H1 (cell line): ENCODE measurements at regions not wholly inside any gene's neighbourhood (a gene's known extent, or its start where the extent isn't known, plus 50 kb on each side); places are given as distances from the start of the nearest gene placed in this dataset.

Experiments used
- CTCF ChIA-PET: fragments of 300-600 bp; sonication (Branson Sonifier 250); formaldehyde crosslinking; loops from one replicate; lab custom pipeline; 2021; ENCODE audit not compliant: partially characterized antibody; lab: Charles Lee
- POLR2A ChIA-PET: fragments of 300-600 bp; sonication (Branson Sonifier 250); formaldehyde crosslinking; loops from one replicate; lab custom pipeline; 2021; ENCODE audit warnings: inconsistent platforms; ENCODE audit not compliant: partially characterized antibody; lab: Charles Lee
- DNase-seq, 2 experiments: peaks; one replicate each; pipeline versions ENCODE4 v3.0.0 to v3.0.0-alpha.2; 2010 to 2022; ENCODE audit warnings: low spot score in 2 of 2, low read depth in 1 of 2, mixed read lengths in 1 of 2
- FAIRE-seq: peaks from 2 replicates; lab custom pipeline; 2011; peaks lifted over from hg19 to GRCh38; lab: Jason Lieb, UNC
- H2AFZ ChIP-seq: 2 replicates; pipeline ENCODE4 v1.8.1; 2012; ENCODE audit warnings: low read length, inconsistent platforms
- H2AK5ac ChIP-seq: 2 replicates; pipeline ENCODE4 v1.6.1; 2013; ENCODE audit warnings: low read depth, low read length
- H2BK120ac ChIP-seq: replicated peaks from 2 replicates; pipeline ENCODE3; 2013; ENCODE audit warnings: low read depth, low read length, inconsistent platforms
- H2BK12ac ChIP-seq: 2 replicates; pipeline ENCODE4 v1.6.1; 2013; ENCODE audit warnings: low read depth, low read length
- H2BK15ac ChIP-seq: 2 replicates; pipeline ENCODE4 v1.6.1; 2013; ENCODE audit warnings: low read length
- H2BK20ac ChIP-seq: 2 replicates; pipeline ENCODE4 v1.6.1; 2013; ENCODE audit warnings: low read length
- H2BK5ac ChIP-seq: 2 replicates; pipeline ENCODE4 v1.6.1; 2013; ENCODE audit warnings: low read depth, low read length
- H3K14ac ChIP-seq: 2 replicates; pipeline ENCODE4 v1.6.1; 2013; ENCODE audit warnings: inconsistent platforms; ENCODE audit not compliant: insufficient read length
- H3K18ac ChIP-seq: 2 replicates; pipeline ENCODE4 v1.6.1; 2013; ENCODE audit warnings: low read length; ENCODE audit errors: extremely low read depth
- H3K23ac ChIP-seq: 2 replicates; pipeline ENCODE4 v1.6.1; 2013; ENCODE audit warnings: inconsistent platforms; ENCODE audit not compliant: insufficient read length
- H3K23me2 ChIP-seq: 2 replicates; pipeline ENCODE4 v1.6.1; 2013; ENCODE audit warnings: low read depth, low read length
- H3K27ac ChIP-seq: 2 replicates; pipeline ENCODE4 v1.6.1; 2011; ENCODE audit warnings: low read depth, low read length, inconsistent platforms
- H3K27me3 ChIP-seq, 4 experiments: replicated peaks in 1 of 4; 1 replicate in 1 of 4; 2 replicates in 3 of 4; pipeline versions ENCODE4 v1.6.1 to v1.8.1; 2011 to 2013; ENCODE audit warnings: low read length in 3 of 4, mild to moderate bottlenecking in 3 of 4, inconsistent platforms in 2 of 4, mixed read lengths in 2 of 4, moderate library complexity in 1 of 4; ENCODE audit not compliant: control insufficient read depth in 3 of 4, insufficient read depth in 3 of 4; ENCODE audit errors: extremely low read depth in 1 of 4
- H3K36me3 ChIP-seq, 4 experiments: 2 replicates each; pipeline versions ENCODE4 v1.6.1 to v1.8.1; 2011 to 2013; ENCODE audit warnings: mild to moderate bottlenecking in 4 of 4, low read length in 3 of 4, moderate library complexity in 2 of 4, control low read depth in 1 of 4, inconsistent platforms in 1 of 4; ENCODE audit not compliant: insufficient read depth in 4 of 4, control insufficient read depth in 2 of 4
- H3K4ac ChIP-seq: replicated peaks from 2 replicates; pipeline ENCODE3; 2013; ENCODE audit warnings: low read length, low read depth, mixed read lengths, inconsistent platforms; ENCODE audit not compliant: insufficient read length
- H3K4me1 ChIP-seq, 4 experiments: replicated peaks in 1 of 4; 1 replicate in 1 of 4; 2 replicates in 3 of 4; pipeline versions ENCODE4 v1.6.1 to v1.8.1; 2011 to 2013; ENCODE audit warnings: low read length in 3 of 4, inconsistent platforms in 2 of 4, mixed read lengths in 1 of 4; ENCODE audit not compliant: insufficient read depth in 4 of 4, control insufficient read depth in 3 of 4
- H3K4me2 ChIP-seq, 2 experiments: 2 replicates each; pipeline versions ENCODE4 v1.6.1 to v1.8.1; 2011 to 2013; ENCODE audit warnings: low read depth in 2 of 2, low read length in 2 of 2, control low read depth in 1 of 2, inconsistent platforms in 1 of 2, mild to moderate bottlenecking in 1 of 2; ENCODE audit not compliant: insufficient read depth in 1 of 2
- H3K4me3 ChIP-seq, 4 experiments: fragments of 200-600, 300-600 bp in 1 of 4; sonication (generic), shearing (Covaris generic), sonication (Bioruptor Twin) in 1 of 4; 2 replicates each; pipeline versions ENCODE4 v1.5.1 to v1.8.1; 2011 to 2016; ENCODE audit warnings: low read length in 4 of 4, low read depth in 3 of 4, control low read depth in 2 of 4, inconsistent platforms in 2 of 4, mild to moderate bottlenecking in 2 of 4, mixed read lengths in 1 of 4, moderate library complexity in 1 of 4; ENCODE audit not compliant: insufficient read depth in 2 of 4; ENCODE audit errors: extremely low read depth in 1 of 4
- H3K56ac ChIP-seq: replicated peaks from 2 replicates; pipeline ENCODE3; 2013; ENCODE audit warnings: low read depth, mild to moderate bottlenecking, mixed read lengths, low read length, inconsistent platforms; ENCODE audit not compliant: insufficient read length
- H3K79me1 ChIP-seq: 2 replicates; pipeline ENCODE4 v1.6.1; 2013; ENCODE audit warnings: low read depth, low read length, control low read depth
- H3K79me2 ChIP-seq, 2 experiments: 2 replicates each; pipeline versions ENCODE4 v1.6.1 to v1.8.1; 2012 to 2013; ENCODE audit warnings: low read length in 2 of 2, mild to moderate bottlenecking in 2 of 2, inconsistent platforms in 1 of 2; ENCODE audit not compliant: insufficient read depth in 2 of 2, control insufficient read depth in 1 of 2
- H3K9ac ChIP-seq, 4 experiments: replicated peaks in 1 of 4; 1 replicate in 1 of 4; 2 replicates in 3 of 4; pipeline versions ENCODE4 v1.6.1 to v1.8.1; 2011 to 2013; ENCODE audit warnings: low read depth in 3 of 4, low read length in 3 of 4, control low read depth in 2 of 4, mild to moderate bottlenecking in 2 of 4, moderate library complexity in 2 of 4, inconsistent platforms in 1 of 4; ENCODE audit errors: extremely low read depth in 1 of 4
- H3K9me3 ChIP-seq, 2 experiments: 2 replicates each; pipeline versions ENCODE4 v1.6.1 to v1.8.1; 2012 to 2013; ENCODE audit warnings: mild to moderate bottlenecking in 2 of 2, moderate library complexity in 2 of 2, control low read depth in 1 of 2, inconsistent platforms in 1 of 2, low read depth in 1 of 2, low read length in 1 of 2, mixed read lengths in 1 of 2; ENCODE audit not compliant: insufficient read depth in 2 of 2
- H4K20me1 ChIP-seq, 2 experiments: replicated peaks in 1 of 2; 2 replicates each; pipeline versions ENCODE3 to v1.8.1; 2011 to 2013; ENCODE audit warnings: inconsistent platforms in 2 of 2, low read length in 2 of 2, mild to moderate bottlenecking in 1 of 2; ENCODE audit not compliant: insufficient read depth in 2 of 2, control insufficient read depth in 1 of 2
- H4K5ac ChIP-seq: 2 replicates; pipeline ENCODE4 v1.6.1; 2013; ENCODE audit warnings: low read length, low read depth, mixed read lengths, inconsistent platforms; ENCODE audit not compliant: insufficient read length
- H4K8ac ChIP-seq: 2 replicates; pipeline ENCODE4 v1.8.0; 2013; ENCODE audit warnings: mild to moderate bottlenecking, moderate library complexity, low read length, inconsistent platforms; ENCODE audit not compliant: insufficient read depth; ENCODE audit errors: extremely low read depth
- H4K91ac ChIP-seq: replicated peaks from 2 replicates; pipeline ENCODE3; 2013; ENCODE audit warnings: low read length, mixed read lengths, inconsistent platforms; ENCODE audit not compliant: insufficient read length
- BCL11A ChIP-seq, 2 experiments: IDR thresholded peaks; one replicate each; pipeline ENCODE4 v1.6.1; 2011; ENCODE audit warnings: low read depth in 2 of 2, low read length in 2 of 2, mild to moderate bottlenecking in 2 of 2
- KDM1A ChIP-seq: fragments of 200-600, 300-600 bp; sonication (generic); IDR thresholded peaks from 2 replicates; pipeline ENCODE4 v1.7.1; 2016; ENCODE audit warnings: mild to moderate bottlenecking, low read length, borderline replicate concordance
- POLR2AphosphoS5 ChIP-seq: IDR thresholded peaks from 2 replicates; pipeline ENCODE4 v1.6.1; 2011; ENCODE audit warnings: low read depth, low read length
- RBBP5 ChIP-seq: IDR thresholded peaks from 2 replicates; pipeline ENCODE4 v1.7.1; 2012; ENCODE audit warnings: low read depth, mild to moderate bottlenecking, inconsistent platforms, low read length, moderate library complexity, borderline replicate concordance
- TAF7 ChIP-seq: optimal IDR thresholded peaks from 2 replicates; pipeline ENCODE3; 2011; ENCODE audit warnings: low read depth, mild to moderate bottlenecking, inconsistent platforms, low read length, moderate library complexity, borderline replicate concordance
- TBP ChIP-seq: IDR thresholded peaks from 2 replicates; pipeline ENCODE4 v1.6.1; 2011; ENCODE audit warnings: low read depth, low read length, improper control_type of control experiment
- ZNF274 ChIP-seq: IDR thresholded peaks from 2 replicates; pipeline ENCODE4 v1.7.0; 2012; ENCODE audit warnings: low read length, borderline replicate concordance; ENCODE audit errors: extremely low read depth
- WGBS, 2 experiments: shearing (Covaris generic) in 1 of 2; methylation state at CpG; one replicate each; pipeline versions ENCODE4 v1.1.6 to v1.1.7; 2013 to 2015; ENCODE audit warnings: low lambda C conversion rate in 2 of 2, mixed read lengths in 2 of 2, inconsistent platforms in 1 of 2, low coverage in 1 of 2, missing lambda C conversion rate in 1 of 2; ENCODE audit not compliant: insufficient replicate concordance in 2 of 2, insufficient coverage in 1 of 2, insufficient read length in 1 of 2; ENCODE audit errors: extremely low coverage in 1 of 2, missing lambda C conversion rate in 1 of 2; 5-methylcytosine and 5-hydroxymethylcytosine counted together

DNA sequence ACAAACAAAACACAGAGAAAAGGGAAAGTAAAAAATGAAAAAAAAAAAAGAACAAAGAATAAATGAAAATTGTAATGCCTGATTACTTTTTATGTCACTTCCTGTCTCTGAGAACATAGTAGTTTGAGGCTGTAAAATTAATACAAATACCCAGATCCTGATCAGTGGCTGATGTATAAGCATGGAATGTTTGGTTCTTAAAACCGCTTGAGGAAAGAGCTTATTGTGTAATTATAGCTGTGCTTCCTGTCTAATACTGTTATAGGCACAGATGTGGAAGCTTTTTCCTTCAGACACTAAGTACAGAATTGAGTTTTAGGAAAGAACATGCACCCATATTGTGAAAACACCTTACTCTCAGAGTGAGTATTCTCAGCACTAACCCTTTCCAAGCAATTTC lies 86.9 kb downstream of the AVPR1A start:
- Histone ChIP-seq H3K9ac (no peak overlapping the region), H2BK20ac (no peak overlapping the region), H2BK120ac (no peak overlapping the region), H3K4me3 (no peak overlapping the region), H2AK5ac (no peak overlapping the region), H3K14ac (no peak overlapping the region), H3K18ac (no peak overlapping the region), H3K79me1 (no peaks in the 10 kb centered on the region), H2BK15ac (no peak overlapping the region), H3K4me1 (peaks cover 0 to 5% (median 1%) of the 10 kb centered on the region in 4 experiments; a peak in 3 of 7 replicates), H3K27ac (no peak overlapping the region), H4K91ac (no peak overlapping the region), H2BK5ac (no peak overlapping the region), H4K20me1 (no peaks in the 10 kb centered on the region), H3K56ac (no peak overlapping the region), H3K36me3 (no peaks in the 10 kb centered on the region), H4K5ac (no peak overlapping the region), H3K4me2 (no peak overlapping the region), H3K23ac (no peak overlapping the region), H2AFZ (no peak overlapping the region), H3K23me2 (no peaks in the 10 kb centered on the region), H3K79me2 (no peaks in the 10 kb centered on the region), H3K9me3 (no peaks in the 10 kb centered on the region), H3K4ac (no peak overlapping the region), H2BK12ac (no peak overlapping the region), H3K27me3 (no peaks in the 10 kb centered on the region), H4K8ac (no peak overlapping the region)
- 81% methylated on average over 1 of the region's 1 CpG; no CpG with 5 or more reads in 1 of the 2 experiments for WGBS, 2 experiments
- DNase-seq (no peak), FAIRE-seq (no peak)
- ChIA-PET POLR2A (no interaction called here), CTCF (interaction anchor here (0.7 to 1.6 kb wide), 2 partner anchors 12 to 261 kb away, joined by 3 to 4 read pairs; no protein-coding TSS in a partner anchor)
- TF ChIP-seq TAF7 = no peak
- TF ChIP-seq KDM1A = no peak
- TF ChIP-seq RBBP5 = no peak
- TF ChIP-seq ZNF274 = no peak
- TF ChIP-seq TBP = no peak
- no peak for TF ChIP-seq POLR2AphosphoS5
- TF ChIP-seq BCL11A (IDR thresholded peaks at IDR 0.05; ENCODE audit: low read depth in 2 of 2, low read length in 2 of 2) = no peak
